Esophagus muscularis mucosa (tissue), 3 donors: ENCODE measurements at regions not wholly inside any gene's neighbourhood (a gene's known extent, or its start where the extent isn't known, plus 50 kb on each side); places are given as distances from the start of the nearest gene placed in this dataset.
"Not testable (repeated sequence)": the region's sequence is repeated elsewhere in the genome, so short reads cannot be mapped to it uniquely, and the experiment has no call there.

Experiments
- POLR2A ChIP-seq: fragments of 450-650 bp; IDR thresholded peaks from one replicate; pipeline ENCODE4 v1.6.1; 2017; ENCODE audit warnings: antibody characterized with exemption, moderate library complexity, mild to moderate bottlenecking, low read depth
- POLR2AphosphoS5 ChIP-seq, 2 donors: sonication (generic); formaldehyde crosslinking; IDR thresholded peaks; one replicate each; pipeline ENCODE4 v1.6.1; 2017; ENCODE audit warnings: antibody characterized with exemption in 2 of 2
- TF ChIP-seq, protein P1 (sequence below), 3 experiments: fragments of 200-600 bp in 2 of 3; fragments of 450-650 bp in 1 of 3; sonication (generic) in 2 of 3; IDR thresholded peaks; one replicate each; pipeline ENCODE4 v1.5.1; 2017 to 2019; ENCODE audit warnings: antibody characterized with exemption in 3 of 3, mild to moderate bottlenecking in 2 of 3, moderate library complexity in 1 of 3

DNA sequence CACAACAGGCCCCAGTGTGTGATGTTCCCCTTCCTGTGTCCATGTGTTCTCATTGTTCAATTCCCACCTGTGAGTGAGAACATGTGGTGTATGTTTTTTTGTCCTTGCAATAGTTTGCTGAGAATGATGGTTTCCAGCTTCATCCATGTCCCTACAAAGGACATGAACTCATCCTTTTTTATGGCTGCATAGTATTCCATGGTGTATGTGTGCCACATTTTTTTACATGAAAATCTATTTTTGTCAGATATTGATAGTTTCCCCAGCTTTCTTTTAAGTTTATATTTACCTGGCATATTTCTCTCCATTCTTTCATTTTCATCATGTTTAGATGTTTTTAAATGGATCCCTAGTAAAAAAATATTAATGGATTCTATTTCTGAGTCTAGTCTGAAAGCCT lies 264.2 kb upstream of the UGT8 start:
- not testable (repeated sequence) for TF ChIP-seq POLR2AphosphoS5 (IDR thresholded peaks at IDR 0.05); POLR2A
- TF ChIP-seq, protein P1, sequence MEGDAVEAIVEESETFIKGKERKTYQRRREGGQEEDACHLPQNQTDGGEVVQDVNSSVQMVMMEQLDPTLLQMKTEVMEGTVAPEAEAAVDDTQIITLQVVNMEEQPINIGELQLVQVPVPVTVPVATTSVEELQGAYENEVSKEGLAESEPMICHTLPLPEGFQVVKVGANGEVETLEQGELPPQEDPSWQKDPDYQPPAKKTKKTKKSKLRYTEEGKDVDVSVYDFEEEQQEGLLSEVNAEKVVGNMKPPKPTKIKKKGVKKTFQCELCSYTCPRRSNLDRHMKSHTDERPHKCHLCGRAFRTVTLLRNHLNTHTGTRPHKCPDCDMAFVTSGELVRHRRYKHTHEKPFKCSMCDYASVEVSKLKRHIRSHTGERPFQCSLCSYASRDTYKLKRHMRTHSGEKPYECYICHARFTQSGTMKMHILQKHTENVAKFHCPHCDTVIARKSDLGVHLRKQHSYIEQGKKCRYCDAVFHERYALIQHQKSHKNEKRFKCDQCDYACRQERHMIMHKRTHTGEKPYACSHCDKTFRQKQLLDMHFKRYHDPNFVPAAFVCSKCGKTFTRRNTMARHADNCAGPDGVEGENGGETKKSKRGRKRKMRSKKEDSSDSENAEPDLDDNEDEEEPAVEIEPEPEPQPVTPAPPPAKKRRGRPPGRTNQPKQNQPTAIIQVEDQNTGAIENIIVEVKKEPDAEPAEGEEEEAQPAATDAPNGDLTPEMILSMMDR (IDR thresholded peaks at IDR 0.05), result not testable (repeated sequence)
